ENCODE measurements at regions not wholly inside any gene's neighbourhood (a gene's known extent, or its start where the extent isn't known, plus 50 kb on each side); places are given as distances from the start of the nearest gene placed in this dataset.

- TF ChIP-seq, protein P1, sequence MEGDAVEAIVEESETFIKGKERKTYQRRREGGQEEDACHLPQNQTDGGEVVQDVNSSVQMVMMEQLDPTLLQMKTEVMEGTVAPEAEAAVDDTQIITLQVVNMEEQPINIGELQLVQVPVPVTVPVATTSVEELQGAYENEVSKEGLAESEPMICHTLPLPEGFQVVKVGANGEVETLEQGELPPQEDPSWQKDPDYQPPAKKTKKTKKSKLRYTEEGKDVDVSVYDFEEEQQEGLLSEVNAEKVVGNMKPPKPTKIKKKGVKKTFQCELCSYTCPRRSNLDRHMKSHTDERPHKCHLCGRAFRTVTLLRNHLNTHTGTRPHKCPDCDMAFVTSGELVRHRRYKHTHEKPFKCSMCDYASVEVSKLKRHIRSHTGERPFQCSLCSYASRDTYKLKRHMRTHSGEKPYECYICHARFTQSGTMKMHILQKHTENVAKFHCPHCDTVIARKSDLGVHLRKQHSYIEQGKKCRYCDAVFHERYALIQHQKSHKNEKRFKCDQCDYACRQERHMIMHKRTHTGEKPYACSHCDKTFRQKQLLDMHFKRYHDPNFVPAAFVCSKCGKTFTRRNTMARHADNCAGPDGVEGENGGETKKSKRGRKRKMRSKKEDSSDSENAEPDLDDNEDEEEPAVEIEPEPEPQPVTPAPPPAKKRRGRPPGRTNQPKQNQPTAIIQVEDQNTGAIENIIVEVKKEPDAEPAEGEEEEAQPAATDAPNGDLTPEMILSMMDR (IDR thresholded peaks at IDR 0.05) = no peak
- no peak for TF ChIP-seq POLR2A (IDR thresholded peaks at IDR 0.05)
- 72 to 82% methylated on average over 2 of the region's 2 CpGs for WGBS, 2 donors
- no peak overlapping the region for H3K4me3 ChIP-seq (ENCODE audit: low read depth, poor library complexity, severe bottlenecking)
- DNase-seq (ENCODE audit: low spot score in 2 of 2) = no peak
- intact Hi-C loops (cut with DNase I; ENCODE audit: low total_unique reads) = no loop called here
These were observed 570.4 kb upstream of the ANKRD30A start for GRCh38 chr10:36555036-36555435.

DNA sequence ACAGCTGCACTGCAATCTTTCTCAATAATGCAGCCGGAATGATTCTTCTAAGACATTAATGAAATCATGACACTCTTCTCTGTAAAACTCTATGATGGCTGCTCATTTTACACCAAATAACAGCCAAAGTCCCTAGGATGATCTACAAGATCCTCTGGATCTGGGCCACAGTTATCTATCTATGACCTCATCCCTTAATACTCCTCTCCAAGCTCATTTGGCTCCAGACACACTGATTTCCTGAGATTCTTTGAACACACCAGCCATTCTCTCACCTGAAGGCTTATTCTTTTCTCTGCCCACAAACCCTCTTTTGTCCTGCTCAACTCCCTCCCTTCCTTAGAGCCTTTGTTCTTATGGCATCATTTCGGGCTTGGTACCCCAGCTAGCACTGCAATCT is 577.4 kb upstream of the ANKRD30A start:
- no peak overlapping the region for H3K4me3 ChIP-seq (ENCODE audit: low read depth, poor library complexity, severe bottlenecking)
- intact Hi-C loops (cut with DNase I; ENCODE audit: low total_unique reads) = no loop called here
- 73 to 80% methylated on average over 2 of the region's 2 CpGs for WGBS, 2 donors
- TF ChIP-seq POLR2A (IDR thresholded peaks at IDR 0.05) = no peak
- TF ChIP-seq, protein P1 (IDR thresholded peaks at IDR 0.05) = no peak
- no peak for DNase-seq (ENCODE audit: low spot score in 2 of 2)

DNA sequence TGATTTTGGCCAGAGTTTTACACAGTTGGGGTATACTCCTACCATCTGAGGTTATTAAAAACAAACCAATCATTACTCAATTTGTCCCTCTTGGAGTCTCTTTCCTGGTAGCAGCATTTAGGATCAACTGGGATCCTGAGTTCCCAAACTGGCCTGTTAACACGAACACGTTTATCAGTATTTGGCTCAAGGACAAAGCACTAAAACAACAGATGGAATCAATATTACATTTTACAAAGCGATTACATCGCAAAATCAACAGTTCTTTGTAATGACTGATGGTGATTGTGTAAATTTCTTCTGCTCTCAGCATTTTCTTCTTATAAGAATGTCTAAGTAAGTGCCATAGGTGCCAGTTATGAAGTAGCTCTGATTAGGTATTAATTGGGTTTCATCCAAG is 582.9 kb upstream of the ANKRD30A start:
- no peak for DNase-seq (ENCODE audit: low spot score in 2 of 2)
- TF ChIP-seq, protein P1 (IDR thresholded peaks at IDR 0.05) = no peak
- TF ChIP-seq POLR2A (IDR thresholded peaks at IDR 0.05) = no peak
- intact Hi-C loops (cut with DNase I; ENCODE audit: low total_unique reads) = no loop called here
- H3K4me3 ChIP-seq (ENCODE audit: low read depth, poor library complexity, severe bottlenecking) = no peak overlapping the region
- 45 to 47% methylated on average over 4 of the region's 4 CpGs for WGBS, 2 donors

- no peak for DNase-seq (ENCODE audit: low spot score in 2 of 2)
- WGBS, 2 donors = 94 to 98% methylated on average over 3 of the region's 3 CpGs
- intact Hi-C loops (cut with DNase I; ENCODE audit: low total_unique reads) = no loop called here
These were observed 584.8 kb upstream of the ANKRD30A start for GRCh38 chr10:36540611-36541010.

DNA sequence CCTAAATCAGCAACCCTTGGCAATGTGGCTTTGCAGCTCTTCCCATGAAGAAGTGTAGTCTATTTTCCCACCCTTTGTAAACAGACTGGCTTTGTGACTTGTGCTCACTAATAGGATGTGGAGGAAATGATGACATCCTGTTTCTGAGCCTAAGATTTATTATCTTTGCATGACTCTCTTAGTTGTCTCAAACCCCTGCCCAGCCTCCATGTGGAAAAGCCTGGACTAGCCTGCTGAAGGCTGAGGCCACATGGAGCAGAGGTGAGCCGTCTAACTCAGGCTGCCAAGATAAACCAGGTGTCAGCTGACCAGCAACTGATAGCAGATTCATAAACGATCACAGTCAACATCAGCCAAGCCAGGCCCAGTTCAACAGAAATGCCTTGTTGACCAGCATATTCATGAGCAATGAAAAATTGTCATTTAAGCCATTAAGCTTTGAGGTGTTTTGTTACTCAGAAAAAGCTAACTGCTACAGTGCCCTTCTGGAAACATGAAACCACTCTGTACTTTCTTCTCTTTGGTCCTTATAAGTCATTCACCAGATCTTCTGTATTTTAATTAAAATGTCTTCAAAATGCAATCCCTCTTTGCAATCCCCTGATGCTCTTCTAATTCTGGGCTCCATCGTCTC is 586.3 kb upstream of the ANKRD30A start:
- no peak overlapping the region for H3K4me3 ChIP-seq (ENCODE audit: low read depth, poor library complexity, severe bottlenecking)
- 56 to 65% methylated on average over 3 of the region's 3 CpGs for WGBS, 2 donors
- TF ChIP-seq, protein P1 (IDR thresholded peaks at IDR 0.05) = no peak
- TF ChIP-seq POLR2A (IDR thresholded peaks at IDR 0.05) = no peak
- DNase-seq (ENCODE audit: low spot score in 2 of 2) = no peak
- intact Hi-C loops (cut with DNase I; ENCODE audit: low total_unique reads) = no loop called here

More at GRCh38 chr10:36540611-36541010, 584.8 kb upstream of the ANKRD30A start:
- no peak for TF ChIP-seq POLR2A (IDR thresholded peaks at IDR 0.05)
- TF ChIP-seq, protein P1 (IDR thresholded peaks at IDR 0.05) = no peak
- H3K4me3 ChIP-seq (ENCODE audit: low read depth, poor library complexity, severe bottlenecking) = no peak overlapping the region

DNA sequence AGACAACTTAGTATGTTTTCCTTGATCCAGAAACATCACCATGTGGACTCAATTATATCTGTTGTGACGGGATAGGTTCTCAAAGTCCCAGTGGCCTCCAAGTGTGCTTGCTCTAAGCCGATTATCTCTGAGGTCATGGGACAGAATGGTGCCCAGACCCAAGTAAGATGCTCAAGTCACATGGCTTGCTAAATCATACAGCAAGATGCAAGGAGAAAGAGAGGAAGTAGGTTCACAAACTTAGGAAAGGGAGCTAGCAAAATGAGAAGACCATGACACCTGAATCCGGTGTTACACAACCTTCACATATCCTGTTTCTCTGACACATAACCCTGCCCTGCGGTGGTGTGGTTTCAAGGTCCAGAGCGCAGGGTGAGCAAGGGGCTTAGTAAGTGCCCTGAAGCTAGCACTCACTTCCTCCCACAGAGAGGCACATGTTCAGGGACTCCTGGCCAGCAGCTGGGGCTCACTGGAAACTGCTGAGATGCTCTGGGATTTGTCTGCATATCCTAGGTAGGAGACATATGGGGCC is 590.9 kb upstream of the ANKRD30A start:
- H3K4me3 ChIP-seq (ENCODE audit: low read depth, poor library complexity, severe bottlenecking) = no peak overlapping the region
- TF ChIP-seq, protein P1 (IDR thresholded peaks at IDR 0.05) = no peak
- no peak for TF ChIP-seq POLR2A (IDR thresholded peaks at IDR 0.05)
- WGBS, 2 donors = 44 to 57% methylated on average over 5 of the region's 5 CpGs
- DNase-seq (ENCODE audit: low spot score in 2 of 2) = no peak
- intact Hi-C loops (cut with DNase I; ENCODE audit: low total_unique reads) = no loop called here

Data from lower leg skin (tissue), 4 donors.